ENCODE measurements at regions not wholly inside any gene's neighbourhood (a gene's known extent, or its start where the extent isn't known, plus 50 kb on each side); places are given as distances from the start of the nearest gene placed in this dataset. TPM values are rescaled to one million over a fixed set of nuclear protein-coding genes. Genes with fewer than 3 reads are reported as not detected.

- no peak for DNase-seq
- Histone ChIP-seq H3K4me3 (no peak overlapping the region), H3K27ac (replicated peaks) (no peak overlapping the region), H3K27me3 (ENCODE audit: low read depth) (no peaks in the 10 kb centered on the region), H3K9me3 (replicated peaks) (no peaks in the 10 kb centered on the region), H3K36me3 (no peaks in the 10 kb centered on the region), H3K4me1 (no peaks in the 10 kb centered on the region)
- intact Hi-C loops (cut with micrococcal nuclease) = no loop called here
- no peak for TF ChIP-seq CTCF (IDR thresholded peaks at IDR 0.05; ENCODE audit: borderline replicate concordance)
Measured at GRCh38 chrX:95152810-95153209, 1478.8 kb downstream of the FAM133A start.

GRCh38 chrX:95156566-95156965 is 1482.6 kb downstream of the FAM133A start:
- Histone ChIP-seq H3K9me3 (replicated peaks) (no peaks in the 10 kb centered on the region), H3K4me3 (no peak overlapping the region), H3K36me3 (no peaks in the 10 kb centered on the region), H3K27ac (replicated peaks) (no peak overlapping the region), H3K27me3 (ENCODE audit: low read depth) (no peaks in the 10 kb centered on the region), H3K4me1 (no peaks in the 10 kb centered on the region)
- TF ChIP-seq CTCF (IDR thresholded peaks at IDR 0.05; ENCODE audit: borderline replicate concordance) = no peak
- DNase-seq = no peak
- intact Hi-C loops (cut with micrococcal nuclease) = no loop called here

Small RNA genes lying in the stretch of these regions (microRNA-seq; reads per million reads assigned to microRNA genes)
- gene MIR548M = not detected
